Panc1 (cell line): ENCODE measurements at regions not wholly inside any gene's neighbourhood (a gene's known extent, or its start where the extent isn't known, plus 50 kb on each side); places are given as distances from the start of the nearest gene placed in this dataset.

Source experiments
- ATAC-seq: fragments of 200-7000 bp; cut with Tn5 transposase; 2 replicates; pipeline ENCODE4 v1.9.1; 2020; ENCODE audit warnings: mild to moderate bottlenecking, moderate library complexity
- BruUV-seq: library from RNA; stranded (reverse); fragments of 400-500 nt; replicated peaks from 2 replicates; lab custom pipeline; 2021; lab: Mats Ljungman, UMichigan
- CTCF ChIA-PET: fragments of 300-600 bp; sonication (Branson Sonifier 250); formaldehyde crosslinking; loops from one replicate; lab custom pipeline; 2022; ENCODE audit warnings: antibody characterized with exemption; lab: Charles Lee
- POLR2A ChIA-PET: fragments of 300-600 bp; sonication (Branson Sonifier 250); formaldehyde crosslinking; loops from one replicate; lab custom pipeline; 2022; ENCODE audit warnings: antibody characterized with exemption; lab: Charles Lee
- DNase-seq: peaks from one replicate; pipeline ENCODE4 v3.0.0-alpha.2; 2010; ENCODE audit warnings: low read depth, low spot score
- H3K27ac ChIP-seq: 2 replicates; pipeline ENCODE4 v1.5.1; 2011; ENCODE audit warnings: mild to moderate bottlenecking, low read length, inconsistent platforms
- H3K27me3 ChIP-seq: fragments of 200-500 bp; sonication (Bioruptor generic); 2 replicates; pipeline ENCODE4 v1.6.0; 2014; ENCODE audit warnings: low read length, inconsistent platforms; ENCODE audit not compliant: control insufficient read depth, insufficient read depth
- H3K36me3 ChIP-seq: fragments of 200-500 bp; sonication (Bioruptor generic); 2 replicates; pipeline ENCODE4 v1.5.1; 2014; ENCODE audit warnings: inconsistent platforms, mild to moderate bottlenecking, low read length, moderate library complexity; ENCODE audit not compliant: control insufficient read depth, insufficient read depth
- H3K4me1 ChIP-seq: 2 replicates; pipeline ENCODE4 v1.5.1; 2011; ENCODE audit warnings: inconsistent platforms, mild to moderate bottlenecking, low read length, moderate library complexity; ENCODE audit not compliant: control insufficient read depth, insufficient read depth
- H3K4me3 ChIP-seq, 2 experiments: 2 replicates each; pipeline ENCODE4 v1.5.1; 2011 to 2012; ENCODE audit warnings: low read depth in 2 of 2, low read length in 2 of 2, mild to moderate bottlenecking in 2 of 2, inconsistent platforms in 1 of 2, moderate library complexity in 1 of 2
- H3K9me3 ChIP-seq: fragments of 200-500 bp; sonication (Bioruptor generic); 2 replicates; pipeline ENCODE4 v1.5.1; 2014; ENCODE audit warnings: low read depth, mild to moderate bottlenecking, inconsistent platforms, low read length, moderate library complexity; ENCODE audit not compliant: control insufficient read depth, insufficient read depth
- CTCF ChIP-seq: fragments of 450-650 bp; IDR thresholded peaks from 2 replicates; pipeline ENCODE4 v1.5.1; 2017; ENCODE audit warnings: mild to moderate bottlenecking
- POLR2AphosphoS5 ChIP-seq: IDR thresholded peaks from 2 replicates; pipeline ENCODE4 v1.6.1; 2012; ENCODE audit warnings: mild to moderate bottlenecking, low read depth, low read length, moderate library complexity
- REST ChIP-seq, 2 experiments: IDR thresholded peaks; 2 replicates each; pipeline ENCODE4 v1.6.1; 2011 to 2012; ENCODE audit warnings: low read depth in 2 of 2, control low read depth in 1 of 2, low read length in 1 of 2, mild to moderate bottlenecking in 1 of 2, moderate library complexity in 1 of 2; ENCODE audit not compliant: insufficient read depth in 1 of 2
- SIN3A ChIP-seq: IDR thresholded peaks from 2 replicates; pipeline ENCODE4 v1.6.1; 2012; ENCODE audit warnings: low read depth, mild to moderate bottlenecking, low read length, moderate library complexity, borderline replicate concordance; ENCODE audit not compliant: insufficient read depth
- TCF7L2 ChIP-seq: IDR thresholded peaks from 2 replicates; pipeline ENCODE4 v1.6.1; 2011; ENCODE audit warnings: mild to moderate bottlenecking, low read depth, low read length, inconsistent platforms
- in situ Hi-C: cut with HindIII; loops from 2 replicates; pipeline ENCODE4 v1.10.0; 2016; ENCODE audit warnings: low sequenced_read_pairs, low pct_unique_long_range_greater_than_20kb
- intact Hi-C: fragments of 100-400 bp; cut with micrococcal nuclease; formaldehyde crosslinking; loops from one replicate; pipeline ENCODE4 v1.10.0; 2022; ENCODE audit not compliant: unreplicated experiment

- CTCF ChIA-PET, result no interaction called here
- H3K4me1 ChIP-seq, result no peaks in the 10 kb centered on the region
- intact Hi-C loops, result no loop called here
- BruUV-seq, result no TSS peak
- POLR2A ChIA-PET, result no interaction called here
- DNase-seq, result no peak
- ATAC-seq, result no peak
- no peak for TF ChIP-seq REST (IDR thresholded peaks at IDR 0.05; ENCODE audit: insufficient read depth in 1 of 2, low read depth in 2 of 2, low read length in 1 of 2)
- TF ChIP-seq POLR2AphosphoS5, result no peak
- no peak for TF ChIP-seq SIN3A
- TF ChIP-seq TCF7L2, result no peak
- TF ChIP-seq CTCF, result no peak
- H3K4me3 ChIP-seq, result no peak overlapping the region
- H3K9me3 ChIP-seq, result no peaks in the 10 kb centered on the region
- no peak overlapping the region for H3K27ac ChIP-seq
- in situ Hi-C loops, result no loop called here
- no peaks in the 10 kb centered on the region for H3K27me3 ChIP-seq
- H3K36me3 ChIP-seq, result no peaks in the 10 kb centered on the region
These were observed 575.0 kb downstream of the PRKD1 start for GRCh38 chr14:29352706-29353080.

- DNase-seq, result no peak
- TF ChIP-seq CTCF (no peak), TCF7L2 (no peak), SIN3A (no peak)
- ChIA-PET POLR2A (no interaction called here), CTCF (no interaction called here)
- Histone ChIP-seq H3K9me3 (no peaks in the 10 kb centered on the region), H3K27me3 (no peaks in the 10 kb centered on the region), H3K4me1 (no peaks in the 10 kb centered on the region), H3K36me3 (no peaks in the 10 kb centered on the region), H3K27ac (no peak overlapping the region), H3K4me3 (no peak overlapping the region)
- ATAC-seq, result no peak
- intact Hi-C loops (no loop called here), in situ Hi-C loops (no loop called here)
- no TSS peak for BruUV-seq
These were observed 574.1 kb downstream of the PRKD1 start for GRCh38 chr14:29353513-29353912.
